ENCODE measurements at regions not wholly inside any gene's neighbourhood (a gene's known extent, or its start where the extent isn't known, plus 50 kb on each side); places are given as distances from the start of the nearest gene placed in this dataset.
A peak's percentile ranks its signal among the peaks of the same experiment; 100 is the strongest.

DNA sequence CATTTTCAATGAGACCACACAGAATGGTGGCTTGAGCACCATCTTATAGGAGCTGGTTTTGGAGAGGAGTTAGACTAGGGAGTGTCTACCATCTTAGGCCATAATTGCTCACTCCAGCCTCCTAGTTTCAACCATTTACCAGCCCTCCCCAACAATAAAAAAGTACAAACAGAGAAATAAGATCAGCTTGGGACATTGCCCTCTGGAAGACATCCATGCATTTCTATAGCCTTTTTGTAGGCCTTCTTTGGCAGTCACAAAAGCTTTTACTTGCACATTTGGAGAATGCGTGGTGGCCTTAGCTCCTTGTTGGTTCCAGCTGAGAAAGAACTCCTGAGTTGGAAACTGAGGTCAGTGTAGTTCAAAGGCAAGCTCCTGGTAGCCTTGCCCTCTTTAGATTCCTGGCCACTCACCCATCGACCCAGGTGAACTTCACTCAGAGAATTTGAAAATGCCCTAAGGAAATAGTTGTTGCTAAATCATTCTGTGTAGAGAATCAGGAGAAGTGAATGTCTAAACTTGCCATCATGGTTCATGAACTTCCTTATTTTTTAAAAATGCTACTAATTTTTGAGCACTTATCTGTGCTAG is 301.7 kb upstream of the PROX1 start:
- Mint-ChIP-seq H3K36me3 (no peaks in the 10 kb centered on the region), H3K4me1 (peaks cover 0 to 26% (median 0%) of the 10 kb centered on the region in 7 donors), H3K27ac (no peak overlapping the region), H3K4me3 (no peak overlapping the region), H3K9me3 (peaks cover 0 to 2% (median 0%) of the 10 kb centered on the region in 11 donors), H3K27me3 (no peaks in the 10 kb centered on the region)
- ATAC-seq (no peak), DNase-seq (no peak)
- ChIA-PET POLR2A (no interaction called here), CTCF (no interaction called here)
- H3K27me3 ChIP-seq (ENCODE audit: control insufficient read depth in 2 of 2, insufficient read depth in 2 of 2, low read length in 2 of 2) = no peaks in the 10 kb centered on the region
- no peak overlapping the region for H3K4me3 ChIP-seq (ENCODE audit: low read length)
- H3K36me3 ChIP-seq (ENCODE audit: control insufficient read depth in 2 of 3, insufficient read depth in 3 of 3, low read length in 3 of 3) = no peaks in the 10 kb centered on the region
- H3K4me1 ChIP-seq (ENCODE audit: control insufficient read depth in 2 of 2, insufficient read depth in 2 of 2, low read length in 2 of 2) = no peaks in the 10 kb centered on the region
- intact Hi-C loops (cut with micrococcal nuclease) = no loop called here
- H3K9me3 ChIP-seq (ENCODE audit: control insufficient read depth in 2 of 3, low read length in 3 of 3) = no peaks in the 10 kb centered on the region
- no peak overlapping the region for H3K27ac ChIP-seq (ENCODE audit: low read depth, low read length)

DNA sequence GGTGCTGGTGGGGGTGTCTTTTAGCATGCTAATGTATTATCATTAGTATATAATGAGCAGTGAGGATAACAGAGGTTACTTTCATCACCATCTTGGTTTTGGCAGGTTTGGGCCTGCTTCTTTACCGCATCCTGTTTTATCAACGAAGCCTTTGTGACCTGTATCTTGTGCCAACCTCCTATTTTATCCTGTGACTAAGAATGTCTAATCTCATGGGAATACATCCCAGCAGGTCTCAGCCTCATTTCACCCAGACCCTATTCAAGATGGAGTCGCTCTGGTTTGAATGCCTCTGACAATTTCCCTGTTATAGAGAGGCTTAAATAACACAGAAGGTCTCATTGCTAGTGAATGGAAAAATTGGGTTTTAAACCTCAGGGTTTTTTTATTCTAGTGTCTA is 300.8 kb upstream of the PROX1 start:
- H3K4me3 Mint-ChIP-seq = no peak overlapping the region
- no peak for DNase-seq
- H3K36me3 Mint-ChIP-seq = no peaks in the 10 kb centered on the region
- Histone ChIP-seq H3K4me3 (ENCODE audit: low read length) (no peak overlapping the region), H3K36me3 (ENCODE audit: control insufficient read depth in 2 of 3, insufficient read depth in 3 of 3, low read length in 3 of 3) (no peaks in the 10 kb centered on the region), H3K4me1 (ENCODE audit: control insufficient read depth in 2 of 2, insufficient read depth in 2 of 2, low read length in 2 of 2) (no peaks in the 10 kb centered on the region), H3K27me3 (ENCODE audit: control insufficient read depth in 2 of 2, insufficient read depth in 2 of 2, low read length in 2 of 2) (no peaks in the 10 kb centered on the region), H3K27ac (ENCODE audit: low read depth, low read length) (no peak overlapping the region), H3K9me3 (ENCODE audit: control insufficient read depth in 2 of 3, low read length in 3 of 3) (no peaks in the 10 kb centered on the region)
- H3K27me3 Mint-ChIP-seq = no peaks in the 10 kb centered on the region
- H3K9me3 Mint-ChIP-seq = peaks cover 0 to 1% (median 0%) of the 10 kb centered on the region in 11 donors
- H3K27ac Mint-ChIP-seq = peak overlapping the region in 1 of 9 donors; percentile 33
- ChIA-PET CTCF (no interaction called here), POLR2A (no interaction called here)
- ATAC-seq = no peak
- intact Hi-C loops (cut with micrococcal nuclease) = no loop called here
- peaks cover 0 to 26% (median 0%) of the 10 kb centered on the region in 7 donors for H3K4me1 Mint-ChIP-seq

DNA sequence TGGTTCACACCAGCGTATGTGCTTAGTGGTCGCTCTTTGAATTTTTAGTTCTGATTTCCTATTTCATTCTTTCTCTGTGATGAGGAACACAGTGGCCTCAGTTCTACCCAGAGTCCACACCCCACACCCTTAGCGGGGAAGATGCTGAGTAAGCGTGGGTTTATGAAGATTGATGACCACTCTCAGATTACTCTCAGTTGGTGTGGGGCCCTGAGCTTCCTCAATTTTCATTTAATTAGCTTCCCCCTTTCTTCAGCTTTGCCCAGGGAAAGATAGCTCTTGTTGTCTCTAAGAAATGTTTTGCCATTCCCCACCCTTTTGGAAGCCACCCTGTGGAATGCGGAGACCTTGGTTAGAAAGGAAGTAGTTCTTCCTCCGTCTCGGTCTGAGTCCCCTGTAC is 299.9 kb upstream of the PROX1 start:
- CTCF ChIA-PET = no interaction called here
- Mint-ChIP-seq H3K4me3 (no peak overlapping the region), H3K27ac (no peak overlapping the region), H3K4me1 (peaks cover 0 to 26% (median 0%) of the 10 kb centered on the region in 7 donors), H3K9me3 (peaks cover 0 to 1% (median 0%) of the 10 kb centered on the region in 11 donors), H3K36me3 (no peaks in the 10 kb centered on the region), H3K27me3 (no peaks in the 10 kb centered on the region)
- intact Hi-C loops (cut with micrococcal nuclease) = no loop called here
- no peak overlapping the region for H3K27ac ChIP-seq (ENCODE audit: low read depth, low read length)
- DNase-seq (no peak), ATAC-seq (no peak)
- H3K4me3 ChIP-seq (ENCODE audit: low read length) = no peak overlapping the region
- no peaks in the 10 kb centered on the region for H3K9me3 ChIP-seq (ENCODE audit: control insufficient read depth in 2 of 3, low read length in 3 of 3)
- H3K4me1 ChIP-seq (ENCODE audit: control insufficient read depth in 2 of 2, insufficient read depth in 2 of 2, low read length in 2 of 2) = no peaks in the 10 kb centered on the region
- no peaks in the 10 kb centered on the region for H3K36me3 ChIP-seq (ENCODE audit: control insufficient read depth in 2 of 3, insufficient read depth in 3 of 3, low read length in 3 of 3)
- no peaks in the 10 kb centered on the region for H3K27me3 ChIP-seq (ENCODE audit: control insufficient read depth in 2 of 2, insufficient read depth in 2 of 2, low read length in 2 of 2)
- POLR2A ChIA-PET = no interaction called here

DNA sequence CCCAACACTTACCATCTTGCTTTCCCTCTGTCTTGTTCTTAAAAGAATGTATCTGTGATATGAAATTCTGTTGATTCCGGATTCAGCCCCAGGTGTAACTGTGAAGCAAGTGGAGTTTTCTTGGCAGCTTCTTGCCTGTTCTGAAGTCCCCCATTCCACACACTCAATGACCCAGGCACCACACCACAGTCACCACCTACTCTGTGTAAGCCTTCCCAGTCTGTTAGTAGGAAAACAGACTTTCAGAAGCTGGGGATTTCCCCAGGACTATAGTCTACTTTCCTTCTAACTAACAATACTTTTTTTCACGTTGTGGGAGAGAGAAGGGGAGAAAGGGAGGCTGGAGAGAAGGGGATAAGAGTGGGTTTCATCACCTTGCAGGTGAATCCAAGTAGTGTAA is 299.1 kb upstream of the PROX1 start:
- intact Hi-C loops (cut with micrococcal nuclease) = no loop called here
- Histone ChIP-seq H3K27me3 (ENCODE audit: control insufficient read depth in 2 of 2, insufficient read depth in 2 of 2, low read length in 2 of 2) (no peaks in the 10 kb centered on the region), H3K4me3 (ENCODE audit: low read length) (no peak overlapping the region), H3K27ac (ENCODE audit: low read depth, low read length) (no peak overlapping the region), H3K9me3 (ENCODE audit: control insufficient read depth in 2 of 3, low read length in 3 of 3) (no peaks in the 10 kb centered on the region), H3K36me3 (ENCODE audit: control insufficient read depth in 2 of 3, insufficient read depth in 3 of 3, low read length in 3 of 3) (no peaks in the 10 kb centered on the region), H3K4me1 (ENCODE audit: control insufficient read depth in 2 of 2, insufficient read depth in 2 of 2, low read length in 2 of 2) (no peaks in the 10 kb centered on the region)
- H3K4me3 Mint-ChIP-seq = no peak overlapping the region
- H3K27me3 Mint-ChIP-seq = no peaks in the 10 kb centered on the region
- H3K9me3 Mint-ChIP-seq = peaks cover 0 to 1% (median 0%) of the 10 kb centered on the region in 11 donors
- no peaks in the 10 kb centered on the region for H3K36me3 Mint-ChIP-seq
- peaks cover 0 to 26% (median 0%) of the 10 kb centered on the region in 7 donors for H3K4me1 Mint-ChIP-seq
- DNase-seq (no peak), ATAC-seq (no peak)
- POLR2A ChIA-PET = no interaction called here
- CTCF ChIA-PET = no interaction called here
- H3K27ac Mint-ChIP-seq = peak overlapping the region in 1 of 9 donors; percentile 15

DNA sequence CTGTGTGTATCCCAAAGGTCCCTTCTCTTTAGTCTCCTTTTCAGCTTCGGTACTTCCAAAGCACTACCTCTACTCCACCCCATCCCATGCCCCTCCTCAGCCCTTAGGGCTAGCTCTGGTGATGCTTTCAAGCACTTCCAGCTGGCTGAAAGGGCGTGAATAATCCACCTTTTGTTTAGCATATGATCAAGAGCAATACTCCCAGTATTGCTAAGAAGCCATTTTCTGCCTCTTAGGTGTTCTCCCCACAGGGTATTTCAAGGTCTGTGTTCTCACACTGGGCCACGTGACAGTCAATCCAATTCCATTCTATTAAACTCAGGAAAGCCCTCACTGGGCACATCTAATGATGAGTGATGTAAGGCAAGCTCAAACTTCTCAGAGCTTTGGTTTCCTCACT is 298.5 kb upstream of the PROX1 start:
- Histone ChIP-seq H3K27me3 (ENCODE audit: control insufficient read depth in 2 of 2, insufficient read depth in 2 of 2, low read length in 2 of 2) (no peaks in the 10 kb centered on the region), H3K27ac (ENCODE audit: low read depth, low read length) (no peak overlapping the region), H3K36me3 (ENCODE audit: control insufficient read depth in 2 of 3, insufficient read depth in 3 of 3, low read length in 3 of 3) (no peaks in the 10 kb centered on the region), H3K4me1 (ENCODE audit: control insufficient read depth in 2 of 2, insufficient read depth in 2 of 2, low read length in 2 of 2) (no peaks in the 10 kb centered on the region), H3K9me3 (ENCODE audit: control insufficient read depth in 2 of 3, low read length in 3 of 3) (no peaks in the 10 kb centered on the region), H3K4me3 (ENCODE audit: low read length) (no peak overlapping the region)
- Mint-ChIP-seq H3K27me3 (no peaks in the 10 kb centered on the region), H3K9me3 (peaks cover 0 to 1% (median 0%) of the 10 kb centered on the region in 11 donors), H3K36me3 (no peaks in the 10 kb centered on the region), H3K4me1 (peaks cover 0 to 26% (median 0%) of the 10 kb centered on the region in 7 donors), H3K4me3 (no peak overlapping the region), H3K27ac (no peak overlapping the region)
- DNase-seq = no peak
- CTCF ChIA-PET = interaction anchor here (0.6 kb wide), 1 partner anchor 401 kb away, joined by 3 read pairs; no protein-coding TSS in a partner anchor
- ATAC-seq = no peak
- POLR2A ChIA-PET = no interaction called here
- intact Hi-C loops (cut with micrococcal nuclease) = no loop called here

DNA sequence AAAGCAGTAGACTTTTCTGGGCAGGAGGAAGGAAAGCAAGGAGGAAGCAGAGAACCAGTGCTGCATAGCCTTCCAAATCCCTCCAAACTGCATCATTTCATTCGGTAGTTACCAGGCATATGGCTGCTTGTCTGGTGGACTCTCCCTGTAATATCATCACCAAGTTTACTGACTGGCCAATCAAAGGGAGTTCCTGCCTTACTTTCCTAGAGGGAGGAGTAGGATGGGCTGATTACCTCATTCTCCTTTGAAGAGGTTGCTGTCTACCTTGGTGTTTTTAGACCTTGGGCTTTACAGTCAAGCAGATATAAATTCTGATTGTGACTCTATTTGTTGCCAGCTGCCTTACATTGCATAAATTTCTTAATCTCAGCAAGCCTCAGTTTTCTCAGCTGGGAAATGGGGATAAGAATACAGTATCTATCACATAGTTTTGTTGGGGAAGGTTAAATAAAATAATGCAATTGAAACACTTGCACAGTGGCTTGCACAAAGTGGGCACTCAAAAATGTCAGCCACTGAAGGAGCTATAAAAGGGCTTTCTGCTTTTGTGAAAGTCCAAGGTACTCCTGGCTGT is 297.3 kb upstream of the PROX1 start:
- Histone ChIP-seq H3K4me3 (ENCODE audit: low read length) (no peak overlapping the region), H3K36me3 (ENCODE audit: control insufficient read depth in 2 of 3, insufficient read depth in 3 of 3, low read length in 3 of 3) (no peaks in the 10 kb centered on the region), H3K27ac (ENCODE audit: low read depth, low read length) (no peak overlapping the region), H3K4me1 (ENCODE audit: control insufficient read depth in 2 of 2, insufficient read depth in 2 of 2, low read length in 2 of 2) (no peaks in the 10 kb centered on the region), H3K9me3 (ENCODE audit: control insufficient read depth in 2 of 3, low read length in 3 of 3) (no peaks in the 10 kb centered on the region), H3K27me3 (ENCODE audit: control insufficient read depth in 2 of 2, insufficient read depth in 2 of 2, low read length in 2 of 2) (no peaks in the 10 kb centered on the region)
- Mint-ChIP-seq H3K9me3 (peaks cover 0 to 1% (median 0%) of the 10 kb centered on the region in 11 donors), H3K27ac (no peak overlapping the region), H3K36me3 (no peaks in the 10 kb centered on the region), H3K27me3 (no peaks in the 10 kb centered on the region), H3K4me3 (no peak overlapping the region), H3K4me1 (peaks cover 0 to 26% (median 0%) of the 10 kb centered on the region in 7 donors)
- intact Hi-C loops (cut with micrococcal nuclease) = no loop called here
- ChIA-PET CTCF (no interaction called here), POLR2A (no interaction called here)
- DNase-seq (no peak), ATAC-seq (no peak)

DNA sequence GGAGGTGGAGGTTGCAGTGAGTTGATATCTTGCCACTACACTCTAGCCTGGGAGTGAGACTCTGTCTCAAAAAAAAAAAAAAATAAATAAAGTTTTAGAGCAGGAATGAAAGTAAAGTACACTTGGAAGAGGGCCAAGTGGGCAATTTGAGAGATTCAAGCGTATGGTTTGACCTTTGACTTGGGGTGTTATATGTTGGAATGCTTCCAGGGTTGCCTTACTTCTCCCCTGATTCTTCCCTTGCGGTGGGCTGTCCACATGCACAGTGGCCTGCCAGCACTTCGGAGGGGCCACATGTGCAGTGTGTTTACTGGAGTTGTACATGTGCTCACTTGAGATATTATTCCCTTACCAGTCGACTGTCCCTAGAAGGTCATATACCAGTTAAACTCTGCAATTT is 295.5 kb upstream of the PROX1 start:
- peak overlapping the region in 1 of 9 donors; percentile 16 for H3K27ac Mint-ChIP-seq

More for the DNA sequence above, 295.5 kb upstream of the PROX1 start:
- ChIA-PET CTCF (no interaction called here), POLR2A (no interaction called here)
- Histone ChIP-seq H3K9me3 (ENCODE audit: control insufficient read depth in 2 of 3, low read length in 3 of 3) (no peaks in the 10 kb centered on the region), H3K4me1 (ENCODE audit: control insufficient read depth in 2 of 2, insufficient read depth in 2 of 2, low read length in 2 of 2) (no peaks in the 10 kb centered on the region), H3K36me3 (ENCODE audit: control insufficient read depth in 2 of 3, insufficient read depth in 3 of 3, low read length in 3 of 3) (no peaks in the 10 kb centered on the region), H3K27ac (ENCODE audit: low read depth, low read length) (no peak overlapping the region), H3K4me3 (ENCODE audit: low read length) (no peak overlapping the region), H3K27me3 (ENCODE audit: control insufficient read depth in 2 of 2, insufficient read depth in 2 of 2, low read length in 2 of 2) (no peaks in the 10 kb centered on the region)
- H3K4me1 Mint-ChIP-seq = peaks cover 0 to 19% (median 0%) of the 10 kb centered on the region in 7 donors
- no peaks in the 10 kb centered on the region for H3K36me3 Mint-ChIP-seq
- ATAC-seq (no peak), DNase-seq (no peak)
- H3K27me3 Mint-ChIP-seq = no peaks in the 10 kb centered on the region
- intact Hi-C loops (cut with micrococcal nuclease) = no loop called here
- no peak overlapping the region for H3K4me3 Mint-ChIP-seq
- peaks cover 0 to 1% (median 0%) of the 10 kb centered on the region in 11 donors for H3K9me3 Mint-ChIP-seq

Measured in naive thymus-derived CD4-positive, alpha-beta T cell (primary cell).